ENCODE measurements at regions not wholly inside any gene's neighbourhood (a gene's known extent, or its start where the extent isn't known, plus 50 kb on each side); places are given as distances from the start of the nearest gene placed in this dataset.

- Histone ChIP-seq H3K9me3 (ENCODE audit: control insufficient read depth, insufficient read depth, low read length) (no peaks in the 10 kb centered on the region), H3K9ac (ENCODE audit: low read depth, low read length) (no peak overlapping the region), H3K4me1 (ENCODE audit: insufficient read depth, low read length) (no peaks in the 10 kb centered on the region), H3K36me3 (ENCODE audit: insufficient read depth, low read length) (no peaks in the 10 kb centered on the region)
These were observed 385.0 kb upstream of the ETAA1 start for GRCh38 chr2:67012165-67012564.

- Histone ChIP-seq H3K9ac (ENCODE audit: low read depth, low read length) (no peak overlapping the region), H3K4me1 (ENCODE audit: insufficient read depth, low read length) (no peaks in the 10 kb centered on the region), H3K36me3 (ENCODE audit: insufficient read depth, low read length) (no peaks in the 10 kb centered on the region), H3K9me3 (ENCODE audit: control insufficient read depth, insufficient read depth, low read length) (no peaks in the 10 kb centered on the region)
These were observed 383.3 kb upstream of the ETAA1 start for GRCh38 chr2:67013821-67014220.

- H3K36me3 ChIP-seq (ENCODE audit: insufficient read depth, low read length): no peaks in the 10 kb centered on the region
- H3K9me3 ChIP-seq (ENCODE audit: control insufficient read depth, insufficient read depth, low read length): no peaks in the 10 kb centered on the region
- H3K4me1 ChIP-seq (ENCODE audit: insufficient read depth, low read length): no peaks in the 10 kb centered on the region
- no peak overlapping the region for H3K9ac ChIP-seq (ENCODE audit: low read depth, low read length)
These were observed 381.5 kb upstream of the ETAA1 start for GRCh38 chr2:67015681-67016080.

- H3K9ac ChIP-seq (ENCODE audit: low read depth, low read length): no peak overlapping the region
- no peaks in the 10 kb centered on the region for H3K36me3 ChIP-seq (ENCODE audit: insufficient read depth, low read length)
- no peaks in the 10 kb centered on the region for H3K4me1 ChIP-seq (ENCODE audit: insufficient read depth, low read length)
- no peaks in the 10 kb centered on the region for H3K9me3 ChIP-seq (ENCODE audit: control insufficient read depth, insufficient read depth, low read length)
These were observed 378.8 kb upstream of the ETAA1 start for GRCh38 chr2:67018301-67018700.

GRCh38 chr2:67032076-67032475 lies 365.1 kb upstream of the ETAA1 start:
- H3K9ac ChIP-seq (ENCODE audit: low read depth, low read length): no peak overlapping the region
- no peaks in the 10 kb centered on the region for H3K36me3 ChIP-seq (ENCODE audit: insufficient read depth, low read length)
- H3K4me1 ChIP-seq (ENCODE audit: insufficient read depth, low read length): no peaks in the 10 kb centered on the region
- H3K9me3 ChIP-seq (ENCODE audit: control insufficient read depth, insufficient read depth, low read length): no peaks in the 10 kb centered on the region

GRCh38 chr2:67036444-67036843 lies 360.7 kb upstream of the ETAA1 start:
- Histone ChIP-seq H3K9ac (ENCODE audit: low read depth, low read length) (no peak overlapping the region), H3K36me3 (ENCODE audit: insufficient read depth, low read length) (no peaks in the 10 kb centered on the region), H3K4me1 (ENCODE audit: insufficient read depth, low read length) (no peaks in the 10 kb centered on the region), H3K9me3 (ENCODE audit: control insufficient read depth, insufficient read depth, low read length) (no peaks in the 10 kb centered on the region)

- no peak overlapping the region for H3K9ac ChIP-seq (ENCODE audit: low read depth, low read length)
- H3K9me3 ChIP-seq (ENCODE audit: control insufficient read depth, insufficient read depth, low read length): no peaks in the 10 kb centered on the region
- no peaks in the 10 kb centered on the region for H3K4me1 ChIP-seq (ENCODE audit: insufficient read depth, low read length)
- no peaks in the 10 kb centered on the region for H3K36me3 ChIP-seq (ENCODE audit: insufficient read depth, low read length)
These were observed 359.5 kb upstream of the ETAA1 start for GRCh38 chr2:67037655-67038054.

GRCh38 chr2:67038195-67038594 lies 358.9 kb upstream of the ETAA1 start:
- Histone ChIP-seq H3K9me3 (ENCODE audit: control insufficient read depth, insufficient read depth, low read length) (no peaks in the 10 kb centered on the region), H3K4me1 (ENCODE audit: insufficient read depth, low read length) (no peaks in the 10 kb centered on the region), H3K9ac (ENCODE audit: low read depth, low read length) (no peak overlapping the region), H3K36me3 (ENCODE audit: insufficient read depth, low read length) (no peaks in the 10 kb centered on the region)

- Histone ChIP-seq H3K36me3 (ENCODE audit: insufficient read depth, low read length) (no peaks in the 10 kb centered on the region), H3K9ac (ENCODE audit: low read depth, low read length) (no peak overlapping the region), H3K9me3 (ENCODE audit: control insufficient read depth, insufficient read depth, low read length) (no peaks in the 10 kb centered on the region)
These were observed 358.1 kb upstream of the ETAA1 start for GRCh38 chr2:67039058-67039457.

GRCh38 chr2:67039517-67040103 lies 357.5 kb upstream of the ETAA1 start:
- H3K36me3 ChIP-seq (ENCODE audit: insufficient read depth, low read length): no peaks in the 10 kb centered on the region
- H3K9ac ChIP-seq (ENCODE audit: low read depth, low read length): no peak overlapping the region
- H3K9me3 ChIP-seq (ENCODE audit: control insufficient read depth, insufficient read depth, low read length): no peaks in the 10 kb centered on the region

More at GRCh38 chr2:67039058-67039457, 358.1 kb upstream of the ETAA1 start:
- no peaks in the 10 kb centered on the region; the same call in 1 of the 2 replicates for H3K4me1 ChIP-seq (ENCODE audit: insufficient read depth, low read length)

GRCh38 chr2:67041051-67041450 lies 356.1 kb upstream of the ETAA1 start:
- Histone ChIP-seq H3K9ac (ENCODE audit: low read depth, low read length) (no peak overlapping the region), H3K9me3 (ENCODE audit: control insufficient read depth, insufficient read depth, low read length) (no peaks in the 10 kb centered on the region), H3K36me3 (ENCODE audit: insufficient read depth, low read length) (no peaks in the 10 kb centered on the region), H3K4me1 (ENCODE audit: insufficient read depth, low read length) (no peaks in the 10 kb centered on the region; the same call in 1 of the 2 replicates)

More at GRCh38 chr2:67039517-67040103, 357.5 kb upstream of the ETAA1 start:
- no peaks in the 10 kb centered on the region; the same call in 1 of the 2 replicates for H3K4me1 ChIP-seq (ENCODE audit: insufficient read depth, low read length)

- no peaks in the 10 kb centered on the region; the same call in 1 of the 2 replicates for H3K4me1 ChIP-seq (ENCODE audit: insufficient read depth, low read length)
- no peak overlapping the region for H3K9ac ChIP-seq (ENCODE audit: low read depth, low read length)
- H3K36me3 ChIP-seq (ENCODE audit: insufficient read depth, low read length): no peaks in the 10 kb centered on the region
- H3K9me3 ChIP-seq (ENCODE audit: control insufficient read depth, insufficient read depth, low read length): no peaks in the 10 kb centered on the region
These were observed 353.2 kb upstream of the ETAA1 start for GRCh38 chr2:67043781-67044478.

GRCh38 chr2:67046591-67046990 lies 350.5 kb upstream of the ETAA1 start:
- no peaks in the 10 kb centered on the region for H3K9me3 ChIP-seq (ENCODE audit: control insufficient read depth, insufficient read depth, low read length)
- H3K36me3 ChIP-seq (ENCODE audit: insufficient read depth, low read length): no peaks in the 10 kb centered on the region
- no peak overlapping the region for H3K9ac ChIP-seq (ENCODE audit: low read depth, low read length)
- no peaks in the 10 kb centered on the region; the same call in 1 of the 2 replicates for H3K4me1 ChIP-seq (ENCODE audit: insufficient read depth, low read length)

- H3K9ac ChIP-seq (ENCODE audit: low read depth, low read length): no peak overlapping the region
- H3K9me3 ChIP-seq (ENCODE audit: control insufficient read depth, insufficient read depth, low read length): no peaks in the 10 kb centered on the region
- H3K36me3 ChIP-seq (ENCODE audit: insufficient read depth, low read length): no peaks in the 10 kb centered on the region
- H3K4me1 ChIP-seq (ENCODE audit: insufficient read depth, low read length): no peaks in the 10 kb centered on the region; the same call in 1 of the 2 replicates
These were observed 348.8 kb upstream of the ETAA1 start for GRCh38 chr2:67048314-67048713.

GRCh38 chr2:67050622-67051021 lies 346.5 kb upstream of the ETAA1 start:
- H3K36me3 ChIP-seq (ENCODE audit: insufficient read depth, low read length): no peaks in the 10 kb centered on the region
- no peak overlapping the region for H3K9ac ChIP-seq (ENCODE audit: low read depth, low read length)
- no peaks in the 10 kb centered on the region for H3K4me1 ChIP-seq (ENCODE audit: insufficient read depth, low read length)
- no peaks in the 10 kb centered on the region for H3K9me3 ChIP-seq (ENCODE audit: control insufficient read depth, insufficient read depth, low read length)

All from ES-I3 (cell line).